Epithelial cell of proximal tubule (primary cell): ENCODE measurements at regions not wholly inside any gene's neighbourhood (a gene's known extent, or its start where the extent isn't known, plus 50 kb on each side); places are given as distances from the start of the nearest gene placed in this dataset.

Experiments
- DNase-seq: peaks from one replicate; pipeline ENCODE4 v3.0.0-alpha.2; 2011; ENCODE audit warnings: low read depth
- H3K4me3 ChIP-seq: 2 replicates; pipeline ENCODE4 v1.5.1; 2011; ENCODE audit warnings: low read depth, mild to moderate bottlenecking, low read length
- TF ChIP-seq, protein P1 (sequence below): conservative IDR thresholded peaks from 2 replicates; pipeline ENCODE4 v1.5.1; 2012; ENCODE audit warnings: low read depth, mild to moderate bottlenecking, low read length

DNA sequence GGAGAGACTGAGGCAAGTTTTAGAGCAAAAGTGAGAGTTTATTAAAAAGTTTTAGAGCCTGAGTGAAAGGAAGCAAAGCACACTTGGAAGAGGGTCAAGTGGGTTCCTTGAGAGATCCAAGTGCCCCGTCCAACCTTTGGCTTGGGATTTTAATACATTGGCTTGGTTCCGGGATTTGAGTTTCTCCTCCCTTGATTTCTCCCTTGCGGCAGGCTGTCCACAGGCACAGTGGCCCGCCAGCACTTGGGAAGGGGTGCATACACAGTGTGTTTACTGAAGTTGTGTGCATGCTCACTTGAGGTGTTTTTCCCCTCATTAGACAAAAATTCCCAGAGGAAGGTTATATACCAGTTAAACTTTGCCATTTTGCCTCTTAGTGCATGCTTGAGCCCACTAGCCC lies 333.5 kb downstream of the PCDH18 start:
- H3K4me3 ChIP-seq: no peak overlapping the region
- TF ChIP-seq, protein P1, sequence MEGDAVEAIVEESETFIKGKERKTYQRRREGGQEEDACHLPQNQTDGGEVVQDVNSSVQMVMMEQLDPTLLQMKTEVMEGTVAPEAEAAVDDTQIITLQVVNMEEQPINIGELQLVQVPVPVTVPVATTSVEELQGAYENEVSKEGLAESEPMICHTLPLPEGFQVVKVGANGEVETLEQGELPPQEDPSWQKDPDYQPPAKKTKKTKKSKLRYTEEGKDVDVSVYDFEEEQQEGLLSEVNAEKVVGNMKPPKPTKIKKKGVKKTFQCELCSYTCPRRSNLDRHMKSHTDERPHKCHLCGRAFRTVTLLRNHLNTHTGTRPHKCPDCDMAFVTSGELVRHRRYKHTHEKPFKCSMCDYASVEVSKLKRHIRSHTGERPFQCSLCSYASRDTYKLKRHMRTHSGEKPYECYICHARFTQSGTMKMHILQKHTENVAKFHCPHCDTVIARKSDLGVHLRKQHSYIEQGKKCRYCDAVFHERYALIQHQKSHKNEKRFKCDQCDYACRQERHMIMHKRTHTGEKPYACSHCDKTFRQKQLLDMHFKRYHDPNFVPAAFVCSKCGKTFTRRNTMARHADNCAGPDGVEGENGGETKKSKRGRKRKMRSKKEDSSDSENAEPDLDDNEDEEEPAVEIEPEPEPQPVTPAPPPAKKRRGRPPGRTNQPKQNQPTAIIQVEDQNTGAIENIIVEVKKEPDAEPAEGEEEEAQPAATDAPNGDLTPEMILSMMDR: no peak
- DNase-seq: no peak

DNA sequence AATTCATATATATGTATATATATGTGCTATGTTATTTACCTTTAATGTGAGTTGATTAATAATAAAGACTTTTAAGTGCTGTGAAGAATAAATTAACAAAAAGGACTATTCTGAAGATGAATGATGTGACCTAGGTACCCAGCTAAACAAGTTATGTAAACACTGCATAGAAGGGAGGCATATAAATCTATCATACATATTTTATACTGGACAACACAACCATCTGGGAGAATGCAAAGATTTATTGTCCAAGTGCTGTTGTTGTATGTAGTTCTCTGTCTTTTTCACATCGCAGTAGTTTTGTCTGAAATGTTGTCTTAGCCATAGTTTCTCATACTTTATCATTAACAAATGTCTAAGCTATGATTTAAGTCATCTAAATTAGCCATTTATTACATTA lies 337.6 kb downstream of the PCDH18 start:
- H3K4me3 ChIP-seq: no peak overlapping the region
- DNase-seq: no peak
- TF ChIP-seq, protein P1: no peak

DNA sequence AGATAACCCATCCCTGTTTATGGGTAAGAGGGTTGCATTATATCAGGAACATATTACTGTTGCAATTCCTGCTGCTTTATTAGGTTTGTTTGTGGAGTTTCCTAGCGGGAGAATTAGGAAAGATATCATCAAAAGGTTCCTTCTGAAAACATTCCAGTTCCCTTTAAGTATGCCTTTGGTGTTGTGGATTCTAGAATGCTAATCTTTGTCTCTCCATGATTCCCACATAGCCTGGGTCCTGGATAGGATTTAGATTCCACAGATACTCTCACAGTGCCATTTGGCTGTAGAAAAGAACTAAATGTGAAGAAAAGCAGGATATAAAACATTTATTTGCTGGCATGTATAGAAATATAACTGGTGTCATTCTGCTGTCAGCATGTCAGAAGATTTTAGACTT lies 338.7 kb downstream of the PCDH18 start:
- TF ChIP-seq, protein P1: no peak
- no peak for DNase-seq
- H3K4me3 ChIP-seq: no peak overlapping the region

DNA sequence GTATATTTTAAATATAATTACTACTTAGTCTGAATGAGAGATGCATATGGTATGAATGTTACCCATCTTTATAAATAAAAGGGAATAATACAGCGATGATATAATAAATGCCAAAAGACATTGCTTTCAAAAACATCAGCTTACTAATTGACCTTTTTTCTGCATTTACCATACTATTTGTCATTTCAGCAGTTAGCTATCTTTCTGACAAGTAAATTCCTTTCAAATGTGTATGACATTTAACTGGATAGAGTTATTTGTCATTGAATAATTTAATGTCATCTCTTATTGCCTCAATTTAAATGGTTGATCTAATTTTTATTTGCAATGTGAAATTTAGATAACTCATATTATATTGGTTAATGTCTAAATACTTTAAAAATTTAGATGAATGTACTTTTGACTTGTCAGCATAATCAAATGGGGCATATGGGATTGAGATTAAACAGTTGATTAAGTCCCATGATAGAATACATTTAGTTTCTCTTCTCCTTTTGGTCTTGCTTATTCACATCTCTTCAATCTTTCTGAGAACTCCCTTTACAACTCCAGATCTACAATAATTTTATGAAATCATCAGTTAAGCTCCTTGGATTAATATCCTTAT lies 350.9 kb downstream of the PCDH18 start:
- DNase-seq: no peak
- TF ChIP-seq, protein P1: no peak
- H3K4me3 ChIP-seq: no peak overlapping the region

DNA sequence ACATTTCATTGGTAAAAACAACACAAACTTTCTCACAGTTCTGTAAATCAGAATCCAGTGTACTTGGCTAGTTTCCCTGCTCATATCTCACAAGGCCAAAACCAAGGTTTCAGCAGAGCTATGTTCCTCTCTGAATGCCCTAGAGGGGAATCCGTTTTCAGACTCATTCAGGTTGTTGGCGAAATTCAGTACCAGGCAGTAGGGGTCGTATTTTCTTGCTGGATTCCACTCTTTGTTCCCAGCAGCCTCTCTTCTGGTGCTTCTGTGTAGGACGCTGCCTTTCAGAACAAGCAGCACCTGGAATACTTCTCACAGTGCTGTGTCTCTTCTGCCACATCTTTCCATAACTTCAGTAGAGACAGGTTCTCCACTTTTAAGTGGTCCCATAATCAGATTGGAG lies 351.9 kb downstream of the PCDH18 start:
- TF ChIP-seq, protein P1: peak; percentile 3
- H3K4me3 ChIP-seq: no peak overlapping the region
- DNase-seq: no peak

DNA sequence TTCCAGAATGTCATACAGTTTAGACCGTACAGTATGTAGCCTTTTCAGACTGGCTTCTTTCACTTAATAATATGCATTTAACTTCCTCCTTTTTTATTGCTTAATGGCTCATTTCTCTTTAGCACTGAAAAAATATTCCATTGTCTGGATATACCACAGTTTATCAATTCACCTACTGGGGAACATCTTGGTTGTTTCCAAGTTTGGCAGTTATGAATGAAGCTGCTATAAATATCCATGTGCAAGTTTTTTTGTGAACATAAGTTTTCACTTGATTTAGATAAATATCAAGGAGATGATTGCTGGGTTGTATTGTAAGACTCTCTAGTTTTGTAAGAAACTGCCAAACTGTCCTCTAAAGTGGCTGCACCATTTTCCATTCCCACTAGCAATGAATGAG lies 375.5 kb downstream of the PCDH18 start:
- no peak for DNase-seq
- no peak overlapping the region for H3K4me3 ChIP-seq
- TF ChIP-seq, protein P1: no peak

DNA sequence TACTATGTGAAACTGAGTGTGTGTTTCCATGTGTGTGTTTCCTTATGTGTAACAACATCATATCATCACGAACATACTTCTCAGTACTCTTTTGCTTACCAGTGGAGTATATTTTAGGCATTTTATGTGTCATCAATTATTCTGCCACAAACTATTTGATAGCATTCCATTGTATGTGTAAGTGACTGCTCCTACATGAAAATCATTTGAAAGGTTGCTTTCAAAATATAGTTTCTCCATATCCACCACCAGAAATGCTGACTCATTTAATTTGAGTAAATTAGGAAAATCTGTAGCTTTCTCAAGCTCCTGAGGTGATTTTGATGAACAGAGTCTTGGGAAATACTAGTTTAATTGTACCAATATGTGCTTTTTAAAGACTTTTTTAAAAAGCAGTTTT lies 376.2 kb downstream of the PCDH18 start:
- TF ChIP-seq, protein P1: no peak
- no peak overlapping the region for H3K4me3 ChIP-seq
- no peak for DNase-seq
